Nephron progenitor cell (in vitro differentiated cells): ENCODE measurements at regions not wholly inside any gene's neighbourhood (a gene's known extent, or its start where the extent isn't known, plus 50 kb on each side); places are given as distances from the start of the nearest gene placed in this dataset.

Experiments
- DNase-seq: peaks from one replicate; pipeline ENCODE4 v3.0.0; 2021
- H3K27ac Mint-ChIP-seq: 2 replicates; pipeline ENCODE4 v1.8.0; 2021; ENCODE audit warnings: mild to moderate bottlenecking, moderate library complexity, mixed read lengths
- H3K27me3 Mint-ChIP-seq: 2 replicates; pipeline ENCODE4 v1.8.0; 2021; ENCODE audit warnings: mild to moderate bottlenecking, low read depth, mixed read lengths; ENCODE audit not compliant: poor library complexity
- H3K36me3 Mint-ChIP-seq: 2 replicates; pipeline ENCODE4 v1.8.0; 2021; ENCODE audit warnings: low read depth, mixed read lengths
- H3K4me1 Mint-ChIP-seq: 2 replicates; pipeline ENCODE4 v1.8.0; 2021; ENCODE audit warnings: mixed read lengths
- H3K4me3 Mint-ChIP-seq: 2 replicates; pipeline ENCODE4 v1.8.0; 2021; ENCODE audit warnings: mild to moderate bottlenecking, moderate library complexity, mixed read lengths
- H3K9me3 Mint-ChIP-seq: 2 replicates; pipeline ENCODE4 v1.8.0; 2021; ENCODE audit warnings: mild to moderate bottlenecking, moderate library complexity, mixed read lengths
- TF ChIP-seq, protein P1 (sequence below): fragments of 200-600 bp; sonication (generic); IDR thresholded peaks from 2 replicates; pipeline ENCODE4 v1.5.0; 2021; ENCODE audit warnings: antibody characterized with exemption

DNA sequence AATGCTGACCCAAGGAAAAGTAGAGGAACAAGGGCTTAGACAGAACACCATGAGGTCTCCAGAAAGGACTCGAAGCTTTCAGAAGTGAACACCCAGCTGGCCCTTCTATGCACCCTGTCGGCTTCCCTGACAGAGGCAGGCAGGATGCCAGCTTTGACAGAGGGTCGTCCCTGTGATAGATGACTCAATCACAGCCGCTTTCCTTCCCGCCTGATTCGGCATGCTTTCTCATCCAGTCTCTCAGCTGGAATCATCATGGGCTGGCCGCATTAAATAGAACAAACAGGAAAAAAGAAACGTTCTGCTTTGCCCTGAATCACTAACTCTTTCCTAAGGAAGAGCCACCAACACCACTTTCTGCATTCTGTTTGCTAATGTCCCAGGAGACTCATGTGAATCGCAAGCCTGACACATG lies 140.3 kb upstream of the RAB12 start:
- peaks cover 28% of the 10 kb centered on the region for H3K4me1 Mint-ChIP-seq
- H3K27ac Mint-ChIP-seq = no peak overlapping the region
- no peak overlapping the region for H3K4me3 Mint-ChIP-seq
- H3K36me3 Mint-ChIP-seq = no peaks in the 10 kb centered on the region
- TF ChIP-seq, protein P1, sequence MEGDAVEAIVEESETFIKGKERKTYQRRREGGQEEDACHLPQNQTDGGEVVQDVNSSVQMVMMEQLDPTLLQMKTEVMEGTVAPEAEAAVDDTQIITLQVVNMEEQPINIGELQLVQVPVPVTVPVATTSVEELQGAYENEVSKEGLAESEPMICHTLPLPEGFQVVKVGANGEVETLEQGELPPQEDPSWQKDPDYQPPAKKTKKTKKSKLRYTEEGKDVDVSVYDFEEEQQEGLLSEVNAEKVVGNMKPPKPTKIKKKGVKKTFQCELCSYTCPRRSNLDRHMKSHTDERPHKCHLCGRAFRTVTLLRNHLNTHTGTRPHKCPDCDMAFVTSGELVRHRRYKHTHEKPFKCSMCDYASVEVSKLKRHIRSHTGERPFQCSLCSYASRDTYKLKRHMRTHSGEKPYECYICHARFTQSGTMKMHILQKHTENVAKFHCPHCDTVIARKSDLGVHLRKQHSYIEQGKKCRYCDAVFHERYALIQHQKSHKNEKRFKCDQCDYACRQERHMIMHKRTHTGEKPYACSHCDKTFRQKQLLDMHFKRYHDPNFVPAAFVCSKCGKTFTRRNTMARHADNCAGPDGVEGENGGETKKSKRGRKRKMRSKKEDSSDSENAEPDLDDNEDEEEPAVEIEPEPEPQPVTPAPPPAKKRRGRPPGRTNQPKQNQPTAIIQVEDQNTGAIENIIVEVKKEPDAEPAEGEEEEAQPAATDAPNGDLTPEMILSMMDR = no peak
- peaks cover 18% of the 10 kb centered on the region for H3K27me3 Mint-ChIP-seq
- DNase-seq = peak; percentile 31
- peaks cover 4% of the 10 kb centered on the region for H3K9me3 Mint-ChIP-seq

DNA sequence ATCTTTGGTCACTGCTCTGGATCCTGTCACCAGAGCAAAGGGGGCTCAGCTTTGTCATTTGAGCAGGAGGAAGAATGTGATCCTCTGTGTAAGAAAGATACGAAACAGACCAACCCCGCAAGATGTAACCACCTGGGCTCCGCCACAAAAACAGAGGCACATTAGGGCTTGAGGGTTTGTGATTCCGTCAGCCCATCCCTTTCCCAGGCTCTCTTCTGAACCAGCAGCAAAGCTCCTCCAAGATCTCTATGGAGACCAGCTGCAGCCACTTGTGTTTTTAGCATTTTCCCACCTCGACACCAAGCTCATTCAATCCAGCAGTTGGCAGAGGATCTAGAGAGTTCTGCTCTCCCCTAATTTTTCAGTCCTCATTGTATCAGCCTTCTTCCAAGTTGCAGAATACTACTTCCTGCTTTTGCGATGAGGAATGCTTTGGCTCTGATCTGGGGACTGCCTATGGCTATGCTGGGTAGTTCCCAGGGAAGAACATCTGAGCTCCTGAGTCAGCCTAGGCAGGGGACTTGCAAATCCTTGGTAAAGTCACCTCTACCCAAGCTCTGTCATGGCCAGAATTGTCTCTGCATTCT lies 139.6 kb upstream of the RAB12 start:
- DNase-seq = no peak
- no peak overlapping the region for H3K4me3 Mint-ChIP-seq
- peaks cover 28% of the 10 kb centered on the region for H3K4me1 Mint-ChIP-seq
- H3K36me3 Mint-ChIP-seq = no peaks in the 10 kb centered on the region
- peaks cover 18% of the 10 kb centered on the region for H3K27me3 Mint-ChIP-seq
- H3K9me3 Mint-ChIP-seq = peaks cover 4% of the 10 kb centered on the region
- peak overlapping the region; percentile 10 for H3K27ac Mint-ChIP-seq
- TF ChIP-seq, protein P1 = no peak

DNA sequence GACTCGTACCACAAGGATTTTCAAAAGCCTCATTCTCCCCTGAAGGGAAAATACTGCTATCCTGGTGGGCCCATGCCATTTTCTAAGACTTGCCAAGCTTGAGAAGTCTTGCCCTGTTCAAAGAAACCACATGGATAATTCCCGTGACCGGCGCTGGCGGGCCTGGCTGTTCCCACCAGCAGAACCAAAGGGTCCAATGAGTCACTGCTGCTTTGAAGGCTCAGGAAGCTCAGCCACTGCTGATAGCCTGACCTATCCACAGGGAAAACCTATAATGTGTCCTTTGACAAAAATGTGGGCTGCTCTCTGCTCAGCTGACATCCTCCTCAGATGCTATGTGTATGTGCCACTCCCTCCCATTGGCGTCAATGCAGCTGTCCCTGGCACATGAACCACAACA lies 137.9 kb upstream of the RAB12 start:
- Mint-ChIP-seq H3K4me3 (no peak overlapping the region), H3K27ac (no peak overlapping the region)

DNA sequence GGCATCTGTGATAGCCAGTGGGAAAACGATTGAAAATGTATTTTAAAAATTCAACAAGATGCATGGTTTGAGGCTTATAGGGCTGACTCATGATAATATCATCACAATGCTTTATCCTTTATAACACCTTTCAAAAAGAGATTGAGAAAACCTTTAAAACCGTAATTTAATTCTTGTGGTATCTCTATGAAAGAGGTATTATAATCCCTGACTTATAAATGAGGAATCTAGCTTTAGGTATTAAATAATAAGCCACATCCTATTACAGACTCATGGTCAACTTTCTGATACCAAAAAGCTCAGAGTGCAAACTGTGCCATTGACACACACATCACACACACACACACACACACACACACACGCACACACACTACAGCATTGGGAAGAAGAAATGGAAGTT lies 134.6 kb upstream of the RAB12 start:
- no peak for DNase-seq
- Mint-ChIP-seq H3K27me3 (peaks cover 18% of the 10 kb centered on the region), H3K4me3 (no peak overlapping the region), H3K27ac (no peak overlapping the region), H3K4me1 (peaks cover 10% of the 10 kb centered on the region), H3K9me3 (peaks cover 4% of the 10 kb centered on the region), H3K36me3 (no peaks in the 10 kb centered on the region)
- TF ChIP-seq, protein P1 = no peak

More for the DNA sequence above, 137.9 kb upstream of the RAB12 start:
- Mint-ChIP-seq H3K27me3 (peaks cover 20% of the 10 kb centered on the region), H3K4me1 (peaks cover 23% of the 10 kb centered on the region), H3K36me3 (no peaks in the 10 kb centered on the region), H3K9me3 (peaks cover 4% of the 10 kb centered on the region)
- DNase-seq = no peak
- TF ChIP-seq, protein P1 = no peak

DNA sequence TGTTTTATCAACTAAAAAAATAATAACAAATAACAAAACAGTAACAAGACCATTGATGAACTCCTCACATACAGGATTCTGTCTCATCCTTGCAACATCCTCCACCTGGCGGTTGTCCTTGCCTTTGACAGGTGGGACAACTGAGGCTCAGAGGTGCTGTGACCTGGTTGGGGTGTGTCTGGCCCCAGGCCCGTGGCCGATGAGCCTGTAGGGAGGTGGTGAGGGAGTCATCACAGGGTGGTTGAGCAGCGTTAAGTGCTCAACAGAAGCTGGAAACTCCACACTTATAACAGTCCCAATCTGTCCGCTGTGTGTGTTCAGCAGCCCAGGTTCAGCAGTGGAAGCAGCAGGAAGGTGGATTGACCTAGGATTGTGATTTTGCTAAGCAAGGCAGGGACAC lies 131.6 kb upstream of the RAB12 start:
- peaks cover 4% of the 10 kb centered on the region for H3K9me3 Mint-ChIP-seq
- TF ChIP-seq, protein P1 = no peak
- peaks cover 15% of the 10 kb centered on the region for H3K4me1 Mint-ChIP-seq
- DNase-seq = no peak
- H3K27me3 Mint-ChIP-seq = peaks cover 12% of the 10 kb centered on the region
- H3K27ac Mint-ChIP-seq = no peak overlapping the region
- H3K4me3 Mint-ChIP-seq = no peak overlapping the region
- no peaks in the 10 kb centered on the region for H3K36me3 Mint-ChIP-seq
